ENCODE measurements at regions not wholly inside any gene's neighbourhood (a gene's known extent, or its start where the extent isn't known, plus 50 kb on each side); places are given as distances from the start of the nearest gene placed in this dataset.
A peak's percentile ranks its signal among the peaks of the same experiment; 100 is the strongest.

- no peaks in the 10 kb centered on the region for H3K27me3 ChIP-seq (replicated peaks in 2 of 5; ENCODE audit: control insufficient read depth in 4 of 5, insufficient read depth in 5 of 5, low read length in 4 of 5)
- 95% methylated on average over 2 of the region's 3 CpGs for WGBS (ENCODE audit: insufficient coverage)
- no peaks in the 10 kb centered on the region for H3K36me3 ChIP-seq (ENCODE audit: control insufficient read depth in 4 of 4, insufficient read depth in 4 of 4, low read length in 3 of 4)
- POLR2A ChIA-PET, result no interaction called here
- no peaks in the 10 kb centered on the region for H3K4me1 ChIP-seq (ENCODE audit: control extremely low read depth in 1 of 4, control insufficient read depth in 4 of 4, insufficient read depth in 4 of 4, low read length in 3 of 4)
- no peak overlapping the region for H3K27ac ChIP-seq (ENCODE audit: insufficient read depth in 1 of 2, low read depth in 1 of 2, low read length in 2 of 2, poor library complexity in 1 of 2, severe bottlenecking in 2 of 2)
- peaks cover 0 to 15% (median 5%) of the 10 kb centered on the region in 5 experiments for H3K9me3 ChIP-seq (ENCODE audit: control extremely low read depth in 1 of 5, control insufficient read depth in 4 of 5, insufficient read depth in 2 of 5, low read depth in 1 of 5, low read length in 4 of 5)
- DNase-seq, result no peak
- CTCF ChIA-PET, result interaction anchor here (1.4 kb wide), 1 partner anchor 26 kb away, joined by 3 read pairs; no protein-coding TSS in a partner anchor
- H3K4me3 ChIP-seq (ENCODE audit: control insufficient read depth in 1 of 7, extremely low read depth in 1 of 7, insufficient read depth in 4 of 7, low read depth in 2 of 7, low read length in 6 of 7), result no peak overlapping the region
Measured at GRCh38 chr12:127438512-127439244, 828.3 kb upstream of the TMEM132C start.

GRCh38 chr12:127445581-127446139 lies 821.3 kb upstream of the TMEM132C start:
- Histone ChIP-seq H3K9me3 (ENCODE audit: control extremely low read depth in 1 of 5, control insufficient read depth in 4 of 5, insufficient read depth in 2 of 5, low read depth in 1 of 5, low read length in 4 of 5) (peaks cover 0 to 4% (median 0%) of the 10 kb centered on the region in 5 experiments), H3K27ac (ENCODE audit: insufficient read depth in 1 of 2, low read depth in 1 of 2, low read length in 2 of 2, poor library complexity in 1 of 2, severe bottlenecking in 2 of 2) (no peak overlapping the region), H3K36me3 (ENCODE audit: control insufficient read depth in 4 of 4, insufficient read depth in 4 of 4, low read length in 3 of 4) (no peaks in the 10 kb centered on the region), H3K4me3 (ENCODE audit: control insufficient read depth in 1 of 7, extremely low read depth in 1 of 7, insufficient read depth in 4 of 7, low read depth in 2 of 7, low read length in 6 of 7) (no peak overlapping the region), H3K4me1 (ENCODE audit: control extremely low read depth in 1 of 4, control insufficient read depth in 4 of 4, insufficient read depth in 4 of 4, low read length in 3 of 4) (no peaks in the 10 kb centered on the region), H3K27me3 (replicated peaks in 2 of 5; ENCODE audit: control insufficient read depth in 4 of 5, insufficient read depth in 5 of 5, low read length in 4 of 5) (peaks cover 0 to 2% (median 0%) of the 10 kb centered on the region in 5 experiments)
- no peak for DNase-seq
- CTCF ChIA-PET, result no interaction called here
- POLR2A ChIA-PET, result no interaction called here
- 65% methylated on average over 4 of the region's 4 CpGs for WGBS (ENCODE audit: insufficient coverage)

GRCh38 chr12:127448906-127449305 lies 818.1 kb upstream of the TMEM132C start:
- Histone ChIP-seq H3K27me3 (replicated peaks in 2 of 5; ENCODE audit: control insufficient read depth in 4 of 5, insufficient read depth in 5 of 5, low read length in 4 of 5) (peaks cover 0 to 12% (median 2%) of the 10 kb centered on the region in 5 experiments), H3K4me1 (ENCODE audit: control extremely low read depth in 1 of 4, control insufficient read depth in 4 of 4, insufficient read depth in 4 of 4, low read length in 3 of 4) (no peaks in the 10 kb centered on the region), H3K9me3 (ENCODE audit: control extremely low read depth in 1 of 5, control insufficient read depth in 4 of 5, insufficient read depth in 2 of 5, low read depth in 1 of 5, low read length in 4 of 5) (peaks cover 0 to 1% (median 0%) of the 10 kb centered on the region in 5 experiments), H3K4me3 (ENCODE audit: control insufficient read depth in 1 of 7, extremely low read depth in 1 of 7, insufficient read depth in 4 of 7, low read depth in 2 of 7, low read length in 6 of 7) (no peak overlapping the region), H3K36me3 (ENCODE audit: control insufficient read depth in 4 of 4, insufficient read depth in 4 of 4, low read length in 3 of 4) (no peaks in the 10 kb centered on the region), H3K27ac (ENCODE audit: insufficient read depth in 1 of 2, low read depth in 1 of 2, low read length in 2 of 2, poor library complexity in 1 of 2, severe bottlenecking in 2 of 2) (no peak overlapping the region)
- no peak for DNase-seq
- 89% methylated on average over 4 of the region's 5 CpGs for WGBS (ENCODE audit: insufficient coverage)
- ChIA-PET CTCF (no interaction called here), POLR2A (no interaction called here)

GRCh38 chr12:127450826-127451225 lies 816.1 kb upstream of the TMEM132C start:
- ChIA-PET CTCF (interaction anchor here (1.4 kb wide), 1 partner anchor 10 kb away, joined by 4 read pairs; no protein-coding TSS in a partner anchor), POLR2A (no interaction called here)
- Histone ChIP-seq H3K27ac (ENCODE audit: insufficient read depth in 1 of 2, low read depth in 1 of 2, low read length in 2 of 2, poor library complexity in 1 of 2, severe bottlenecking in 2 of 2) (no peak overlapping the region), H3K9me3 (ENCODE audit: control extremely low read depth in 1 of 5, control insufficient read depth in 4 of 5, insufficient read depth in 2 of 5, low read depth in 1 of 5, low read length in 4 of 5) (no peaks in the 10 kb centered on the region), H3K36me3 (ENCODE audit: control insufficient read depth in 4 of 4, insufficient read depth in 4 of 4, low read length in 3 of 4) (no peaks in the 10 kb centered on the region), H3K4me3 (ENCODE audit: control insufficient read depth in 1 of 7, extremely low read depth in 1 of 7, insufficient read depth in 4 of 7, low read depth in 2 of 7, low read length in 6 of 7) (no peak overlapping the region), H3K27me3 (replicated peaks in 2 of 5; ENCODE audit: control insufficient read depth in 4 of 5, insufficient read depth in 5 of 5, low read length in 4 of 5) (peaks cover 0 to 31% (median 6%) of the 10 kb centered on the region in 5 experiments), H3K4me1 (ENCODE audit: control extremely low read depth in 1 of 4, control insufficient read depth in 4 of 4, insufficient read depth in 4 of 4, low read length in 3 of 4) (peaks cover 0 to 4% (median 1%) of the 10 kb centered on the region in 4 experiments)
- 40% methylated on average over 1 of the region's 2 CpGs for WGBS (ENCODE audit: insufficient coverage)
- no peak for DNase-seq

- H3K4me1 ChIP-seq (ENCODE audit: control extremely low read depth in 1 of 4, control insufficient read depth in 4 of 4, insufficient read depth in 4 of 4, low read length in 3 of 4), result peaks cover 0 to 5% (median 1%) of the 10 kb centered on the region in 4 experiments
- H3K27ac ChIP-seq (ENCODE audit: insufficient read depth in 1 of 2, low read depth in 1 of 2, low read length in 2 of 2, poor library complexity in 1 of 2, severe bottlenecking in 2 of 2), result no peak overlapping the region
- POLR2A ChIA-PET, result no interaction called here
- peaks cover 0 to 4% (median 0%) of the 10 kb centered on the region in 5 experiments for H3K9me3 ChIP-seq (ENCODE audit: control extremely low read depth in 1 of 5, control insufficient read depth in 4 of 5, insufficient read depth in 2 of 5, low read depth in 1 of 5, low read length in 4 of 5)
- WGBS (ENCODE audit: insufficient coverage), result 5% methylated on average over 70 of the region's 85 CpGs
- CTCF ChIA-PET, result no interaction called here
- H3K4me3 ChIP-seq (ENCODE audit: control insufficient read depth in 1 of 7, extremely low read depth in 1 of 7, insufficient read depth in 4 of 7, low read depth in 2 of 7, low read length in 6 of 7), result peak overlapping the region in 3 of 7 experiments; percentile 11 to 38 (median 23)
- H3K36me3 ChIP-seq (ENCODE audit: control insufficient read depth in 4 of 4, insufficient read depth in 4 of 4, low read length in 3 of 4), result no peaks in the 10 kb centered on the region
- H3K27me3 ChIP-seq (replicated peaks in 2 of 5; ENCODE audit: control insufficient read depth in 4 of 5, insufficient read depth in 5 of 5, low read length in 4 of 5), result peaks cover 0 to 59% (median 10%) of the 10 kb centered on the region in 5 experiments
- no peak for DNase-seq
Measured at GRCh38 chr12:127455347-127456265, 811.4 kb upstream of the TMEM132C start.

- Histone ChIP-seq H3K4me3 (ENCODE audit: control insufficient read depth in 1 of 7, extremely low read depth in 1 of 7, insufficient read depth in 4 of 7, low read depth in 2 of 7, low read length in 6 of 7) (no peak overlapping the region), H3K27me3 (replicated peaks in 2 of 5; ENCODE audit: control insufficient read depth in 4 of 5, insufficient read depth in 5 of 5, low read length in 4 of 5) (peaks cover 0 to 53% (median 10%) of the 10 kb centered on the region in 5 experiments), H3K36me3 (ENCODE audit: control insufficient read depth in 4 of 4, insufficient read depth in 4 of 4, low read length in 3 of 4) (no peaks in the 10 kb centered on the region), H3K9me3 (ENCODE audit: control extremely low read depth in 1 of 5, control insufficient read depth in 4 of 5, insufficient read depth in 2 of 5, low read depth in 1 of 5, low read length in 4 of 5) (peaks cover 0 to 4% (median 0%) of the 10 kb centered on the region in 5 experiments), H3K27ac (ENCODE audit: insufficient read depth in 1 of 2, low read depth in 1 of 2, low read length in 2 of 2, poor library complexity in 1 of 2, severe bottlenecking in 2 of 2) (no peak overlapping the region), H3K4me1 (ENCODE audit: control extremely low read depth in 1 of 4, control insufficient read depth in 4 of 4, insufficient read depth in 4 of 4, low read length in 3 of 4) (peaks cover 0 to 5% (median 1%) of the 10 kb centered on the region in 4 experiments)
- ChIA-PET CTCF (no interaction called here), POLR2A (no interaction called here)
- DNase-seq, result no peak
- WGBS (ENCODE audit: insufficient coverage), result 89% methylated on average over 3 of the region's 5 CpGs
Measured at GRCh38 chr12:127457726-127458125, 809.2 kb upstream of the TMEM132C start.

Data from common myeloid progenitor, CD34-positive (primary cell).